Hepatocyte (in vitro differentiated cells): ENCODE measurements at regions not wholly inside any gene's neighbourhood (a gene's known extent, or its start where the extent isn't known, plus 50 kb on each side); places are given as distances from the start of the nearest gene placed in this dataset.

ENCODE experiments used
- DNase-seq: peaks from one replicate; pipeline ENCODE4 v3.0.0-alpha.2; 2016; ENCODE audit warnings: low spot score
- H2AFZ ChIP-seq: fragments of 200-600 bp; sonication (generic); 2 replicates; pipeline ENCODE4 v1.6.0; 2016; ENCODE audit warnings: antibody characterized with exemption, mild to moderate bottlenecking
- H3K27ac ChIP-seq: fragments of 200-600 bp; sonication (generic); 2 replicates; pipeline ENCODE4 v1.5.1; 2016; ENCODE audit warnings: mild to moderate bottlenecking
- H3K27me3 ChIP-seq: fragments of 200-600 bp; sonication (generic); 2 replicates; pipeline ENCODE4 v1.6.1; 2016
- H3K36me3 ChIP-seq: fragments of 200-600 bp; sonication (generic); replicated peaks from 2 replicates; pipeline ENCODE4 v1.5.1; 2016; ENCODE audit warnings: low read depth; ENCODE audit not compliant: insufficient read depth
- H3K4me1 ChIP-seq: fragments of 200-600 bp; sonication (generic); 2 replicates; pipeline ENCODE4 v1.5.1; 2016; ENCODE audit warnings: mild to moderate bottlenecking, moderate library complexity; ENCODE audit not compliant: insufficient read depth
- H3K4me2 ChIP-seq: fragments of 200-600 bp; sonication (generic); 2 replicates; pipeline ENCODE4 v1.6.0; 2016
- H3K4me3 ChIP-seq: fragments of 200-600 bp; sonication (generic); 2 replicates; pipeline ENCODE4 v1.5.1; 2016; ENCODE audit warnings: mild to moderate bottlenecking
- H3K79me2 ChIP-seq: fragments of 200-600 bp; sonication (generic); 2 replicates; pipeline ENCODE4 v1.6.0; 2017; ENCODE audit warnings: mild to moderate bottlenecking
- H3K9me2 ChIP-seq: fragments of 200-600 bp; sonication (generic); replicated peaks from 2 replicates; pipeline ENCODE4 v1.6.0; 2017; ENCODE audit warnings: mild to moderate bottlenecking; ENCODE audit not compliant: insufficient read depth
- H3K9me3 ChIP-seq: fragments of 200-600 bp; sonication (generic); 2 replicates; pipeline ENCODE4 v1.5.1; 2016; ENCODE audit warnings: low read depth, mild to moderate bottlenecking
- H4K20me1 ChIP-seq: fragments of 200-600 bp; sonication (generic); 2 replicates; pipeline ENCODE4 v1.6.0; 2016; ENCODE audit warnings: mild to moderate bottlenecking; ENCODE audit not compliant: insufficient read depth, poor library complexity, severe bottlenecking
- CTCF ChIP-seq: fragments of 200-600 bp; sonication (generic); IDR thresholded peaks from 2 replicates; pipeline ENCODE4 v1.5.1; 2016; ENCODE audit warnings: antibody characterized with exemption, mild to moderate bottlenecking; ENCODE audit not compliant: poor library complexity
- EZH2 ChIP-seq: fragments of 200-600 bp; sonication (generic); IDR thresholded peaks from 2 replicates; pipeline ENCODE4 v1.6.1; 2016; ENCODE audit warnings: antibody characterized with exemption, mild to moderate bottlenecking, borderline replicate concordance
- EZH2phosphoT487 ChIP-seq: fragments of 200-600 bp; sonication (generic); IDR thresholded peaks from one replicate; pipeline ENCODE4 v1.6.1; 2018; ENCODE audit warnings: antibody characterized with exemption, mild to moderate bottlenecking, low read depth, moderate library complexity; ENCODE audit not compliant: unreplicated experiment, severe bottlenecking
- WGBS: methylation state at CpG from one replicate; pipeline ENCODE4 v1.1.6; 2016; ENCODE audit warnings: low lambda C conversion rate; ENCODE audit errors: missing lambda C conversion rate; 5-methylcytosine and 5-hydroxymethylcytosine counted together

GRCh38 chr13:72537395-72537780 lies 190.0 kb downstream of the MZT1 start:
- TF ChIP-seq EZH2phosphoT487 (peak; percentile 23), EZH2 (no peak)
- peaks cover 9% of the 10 kb centered on the region for H3K4me1 ChIP-seq
- H2AFZ ChIP-seq = peak overlapping the region; percentile 24
- no peaks in the 10 kb centered on the region for H3K36me3 ChIP-seq
- H3K4me2 ChIP-seq = peak overlapping the region; percentile 64
- H3K27ac ChIP-seq = peak overlapping the region; percentile 21
- H3K4me3 ChIP-seq = no peak overlapping the region
- H3K9me2 ChIP-seq = no peaks in the 10 kb centered on the region
- H3K79me2 ChIP-seq = no peaks in the 10 kb centered on the region
- H4K20me1 ChIP-seq = no peaks in the 10 kb centered on the region
- no peaks in the 10 kb centered on the region for H3K9me3 ChIP-seq
- DNase-seq = peak; percentile 9
- no peaks in the 10 kb centered on the region for H3K27me3 ChIP-seq
- 15% methylated on average over 2 of the region's 2 CpGs for WGBS

DNA sequence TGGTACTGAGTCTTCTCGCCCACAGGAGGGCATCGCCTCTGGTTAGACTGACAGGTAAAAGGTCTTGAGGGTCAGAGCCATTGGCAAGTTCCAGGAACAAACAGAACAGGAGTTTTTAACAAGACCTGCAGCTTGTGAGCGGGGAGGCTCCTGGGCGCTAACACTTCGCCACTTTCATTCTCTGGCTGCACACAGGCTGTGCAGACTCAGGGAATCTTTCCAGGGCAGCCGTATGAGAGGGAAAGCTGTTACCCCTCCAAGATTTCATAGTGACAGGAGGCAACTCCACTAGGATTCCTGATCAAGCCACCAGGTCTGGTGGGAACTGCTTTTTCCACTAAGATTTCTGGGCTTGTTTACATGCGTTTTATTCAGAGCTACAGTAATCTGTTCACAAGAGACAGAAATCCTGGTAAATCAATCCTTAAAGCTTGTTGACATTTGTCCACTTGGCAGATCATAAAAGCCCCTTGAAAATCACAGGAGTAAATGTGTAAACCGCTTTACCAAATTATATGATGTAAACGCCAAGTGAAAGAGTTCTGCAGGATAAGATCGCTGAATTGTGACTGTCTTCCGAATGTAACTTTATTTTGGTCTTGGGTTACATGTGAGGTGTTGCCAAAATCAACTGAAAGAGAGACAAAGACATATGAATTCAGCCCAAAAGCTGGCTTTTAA lies 190.6 kb downstream of the MZT1 start:
- H3K27me3 ChIP-seq = no peaks in the 10 kb centered on the region
- H3K4me3 ChIP-seq = no peak overlapping the region
- H3K36me3 ChIP-seq = no peaks in the 10 kb centered on the region
- H3K79me2 ChIP-seq = no peaks in the 10 kb centered on the region
- TF ChIP-seq EZH2phosphoT487 (peak; percentile 74), EZH2 (no peak)
- peaks cover 9% of the 10 kb centered on the region for H3K4me1 ChIP-seq
- H3K4me2 ChIP-seq = peak overlapping the region; percentile 64
- H3K9me2 ChIP-seq = no peaks in the 10 kb centered on the region
- peak overlapping the region; percentile 24 for H2AFZ ChIP-seq
- no peaks in the 10 kb centered on the region for H3K9me3 ChIP-seq
- DNase-seq = peak; percentile 48
- 43% methylated on average over 11 of the region's 11 CpGs for WGBS
- no peaks in the 10 kb centered on the region for H4K20me1 ChIP-seq
- peak overlapping the region; percentile 14 for H3K27ac ChIP-seq

DNA sequence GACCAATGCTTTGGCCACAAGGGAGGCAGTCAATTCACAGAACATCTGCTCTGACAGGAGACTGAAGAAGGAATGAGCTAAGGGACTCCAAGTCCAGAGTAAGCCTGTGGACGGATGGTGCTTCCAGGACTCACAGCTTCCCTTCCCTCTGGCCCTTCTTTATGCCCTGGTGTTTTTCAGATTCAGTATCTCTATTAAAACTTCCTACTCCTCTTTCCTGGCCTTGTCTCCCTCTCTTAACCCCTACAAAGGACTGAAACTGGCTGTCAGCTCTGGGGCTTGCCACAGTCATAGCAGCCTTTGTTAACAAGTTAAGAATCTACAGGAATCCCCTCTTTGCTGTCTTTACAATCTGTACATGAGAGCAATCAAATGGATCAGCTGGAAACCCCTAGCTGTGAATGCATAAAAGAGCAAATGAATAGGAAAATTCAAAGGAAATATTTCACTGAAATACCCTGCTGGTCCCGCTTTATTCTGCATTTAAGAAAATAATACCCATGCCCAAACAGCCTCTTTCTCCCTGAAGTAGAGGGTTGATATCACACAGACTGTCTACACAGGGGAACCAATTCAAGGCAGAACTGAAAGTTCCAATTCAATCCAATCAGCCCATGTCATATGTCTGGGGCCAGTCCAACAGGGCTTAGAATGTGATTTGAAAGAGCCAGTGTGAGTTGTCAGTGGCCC lies 192.3 kb downstream of the MZT1 start:
- no peak overlapping the region for H3K4me2 ChIP-seq

GRCh38 chr13:72530471-72530870 lies 197.0 kb downstream of the MZT1 start:
- no peaks in the 10 kb centered on the region for H3K9me3 ChIP-seq
- 59% methylated on average over 5 of the region's 5 CpGs for WGBS
- no peak overlapping the region for H3K27ac ChIP-seq
- no peaks in the 10 kb centered on the region for H3K9me2 ChIP-seq
- no peak for TF ChIP-seq CTCF
- no peak for TF ChIP-seq EZH2phosphoT487
- no peak for TF ChIP-seq EZH2
- no peak for DNase-seq
- peak overlapping the region; percentile 44 for H3K4me2 ChIP-seq
- no peaks in the 10 kb centered on the region for H3K79me2 ChIP-seq
- peaks cover 8% of the 10 kb centered on the region for H3K4me1 ChIP-seq
- H4K20me1 ChIP-seq = no peaks in the 10 kb centered on the region
- H2AFZ ChIP-seq = peak overlapping the region; percentile 6
- H3K4me3 ChIP-seq = no peak overlapping the region
- no peaks in the 10 kb centered on the region for H3K27me3 ChIP-seq
- H3K36me3 ChIP-seq = no peaks in the 10 kb centered on the region

More for the DNA sequence above, 192.3 kb downstream of the MZT1 start:
- no peak for DNase-seq
- H3K9me3 ChIP-seq = no peaks in the 10 kb centered on the region
- no peak overlapping the region for H2AFZ ChIP-seq
- 89% methylated on average over 2 of the region's 2 CpGs for WGBS
- no peak overlapping the region for H3K4me3 ChIP-seq
- H3K27me3 ChIP-seq = no peaks in the 10 kb centered on the region
- TF ChIP-seq CTCF = no peak
- TF ChIP-seq EZH2 = no peak
- TF ChIP-seq EZH2phosphoT487 = no peak
- H3K27ac ChIP-seq = no peak overlapping the region
- peaks cover 17% of the 10 kb centered on the region for H3K4me1 ChIP-seq
- no peaks in the 10 kb centered on the region for H3K9me2 ChIP-seq
- no peaks in the 10 kb centered on the region for H4K20me1 ChIP-seq
- no peaks in the 10 kb centered on the region for H3K79me2 ChIP-seq
- no peaks in the 10 kb centered on the region for H3K36me3 ChIP-seq
